ENCODE measurements at regions not wholly inside any gene's neighbourhood (a gene's known extent, or its start where the extent isn't known, plus 50 kb on each side); places are given as distances from the start of the nearest gene placed in this dataset.

DNA sequence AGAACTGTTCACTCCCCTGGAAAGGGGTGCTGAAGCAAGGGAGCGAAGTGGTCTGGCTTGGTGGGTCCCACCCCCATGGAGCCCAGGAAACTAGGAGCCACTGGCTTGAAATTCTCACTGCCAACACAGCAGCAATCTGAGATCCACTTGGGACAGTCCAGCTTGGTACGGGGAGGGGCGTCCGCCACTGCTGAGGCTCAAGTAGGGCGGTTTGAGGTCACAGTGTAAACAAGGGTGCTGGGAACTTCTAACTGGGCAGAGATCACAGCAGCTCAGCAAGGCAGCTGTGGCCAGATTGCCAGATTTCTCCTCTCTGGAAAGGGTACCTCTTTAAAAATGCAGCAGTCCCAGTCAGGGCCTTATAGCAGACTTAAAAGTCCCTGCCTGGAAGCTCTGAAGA is 53.9 kb upstream of the GALNTL6 start:
- DNase-seq: no peak

DNA sequence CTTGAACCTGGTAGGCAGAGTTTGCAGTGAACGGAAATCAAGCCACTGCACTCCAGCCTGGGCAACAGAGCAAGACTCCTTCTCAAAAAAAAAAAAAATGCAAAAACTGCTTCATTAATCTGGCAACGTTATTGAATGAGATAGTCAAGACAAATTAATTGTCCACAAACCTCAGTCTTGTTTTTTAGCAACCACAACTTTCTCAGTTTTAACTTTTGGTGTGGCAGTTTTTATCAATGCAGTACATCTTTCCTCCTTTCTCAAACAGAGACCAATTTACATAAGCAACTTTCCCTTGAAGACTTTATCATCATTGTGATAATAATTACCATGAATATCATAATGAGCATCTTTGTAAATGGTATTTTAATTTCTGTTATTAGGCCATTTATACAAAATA is 61.7 kb upstream of the GALNTL6 start:
- DNase-seq: no peak

DNA sequence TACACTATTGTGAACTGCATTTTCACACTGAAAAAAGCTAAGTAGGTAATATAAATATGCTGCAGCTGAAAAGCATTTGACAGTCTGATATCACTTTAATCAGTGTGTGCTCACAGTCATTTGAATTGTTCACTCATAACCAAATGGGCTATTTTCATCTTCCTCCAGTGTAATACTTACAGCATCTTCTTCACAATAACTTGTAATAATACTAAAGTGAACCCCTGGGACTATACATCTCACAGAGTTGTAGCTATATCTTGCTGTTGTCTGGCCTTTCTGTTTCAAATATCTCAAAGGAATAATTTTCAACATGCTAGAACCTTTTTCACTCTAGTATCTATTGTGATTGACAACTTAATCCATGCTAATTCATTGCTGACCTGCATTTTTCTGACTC is 66.8 kb upstream of the GALNTL6 start:
- no peak for DNase-seq

DNA sequence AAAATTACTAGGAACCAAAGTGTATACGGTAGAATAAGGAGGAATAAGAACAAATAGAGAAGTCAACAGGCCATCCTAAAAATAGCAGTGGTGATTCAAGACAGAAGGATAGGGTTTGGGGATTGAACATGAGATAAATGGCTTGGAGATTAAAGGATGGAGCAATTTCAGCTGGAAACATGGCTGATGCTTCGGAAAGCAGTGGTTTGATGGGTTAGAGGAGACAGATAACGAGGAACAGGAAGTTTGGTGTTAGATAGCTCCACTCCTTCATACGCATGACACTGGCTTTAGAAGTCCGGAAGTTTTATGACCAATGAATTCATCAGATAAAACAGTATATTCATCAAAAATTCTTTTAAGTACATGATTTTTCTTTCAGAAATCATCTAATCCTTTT is 70.8 kb upstream of the GALNTL6 start:
- DNase-seq: no peak

DNA sequence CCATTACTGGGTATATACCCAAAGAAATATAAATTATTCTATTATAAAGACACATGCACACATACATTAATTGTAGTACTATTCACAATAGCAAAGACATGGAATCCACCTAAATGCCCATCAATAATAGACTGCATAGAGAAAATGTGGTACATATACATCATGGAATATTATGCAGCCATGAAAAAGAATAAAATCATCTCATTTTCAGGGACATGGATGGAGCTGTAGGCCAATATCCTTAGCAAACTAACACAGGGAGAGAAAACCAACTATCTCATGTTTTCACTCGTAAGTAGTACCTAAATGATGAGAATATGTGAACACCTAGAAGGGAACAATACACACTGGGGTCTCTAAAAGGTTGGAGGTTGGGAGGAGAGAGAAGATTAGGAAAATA is 86.0 kb upstream of the GALNTL6 start:
- no peak for DNase-seq

DNA sequence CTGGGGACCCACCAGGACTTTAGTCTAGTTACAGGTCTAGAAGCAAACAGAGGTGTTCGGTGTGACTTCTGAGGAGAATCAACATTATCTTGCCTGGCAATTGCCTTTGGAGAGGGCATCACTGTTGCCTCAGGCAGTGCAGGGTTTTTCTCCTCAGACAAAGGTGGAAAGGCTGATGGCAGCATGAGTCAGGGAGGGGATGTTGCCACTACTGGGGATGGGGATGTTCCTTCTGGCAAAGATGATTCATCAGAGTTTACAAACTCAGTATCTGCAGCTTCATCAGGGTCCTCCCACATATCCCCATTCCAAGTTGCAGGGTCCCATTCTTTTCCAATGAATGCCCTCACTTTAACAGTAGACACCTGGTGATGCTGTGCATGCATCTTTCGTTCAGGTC is 91.3 kb upstream of the GALNTL6 start:
- DNase-seq: no peak

DNA sequence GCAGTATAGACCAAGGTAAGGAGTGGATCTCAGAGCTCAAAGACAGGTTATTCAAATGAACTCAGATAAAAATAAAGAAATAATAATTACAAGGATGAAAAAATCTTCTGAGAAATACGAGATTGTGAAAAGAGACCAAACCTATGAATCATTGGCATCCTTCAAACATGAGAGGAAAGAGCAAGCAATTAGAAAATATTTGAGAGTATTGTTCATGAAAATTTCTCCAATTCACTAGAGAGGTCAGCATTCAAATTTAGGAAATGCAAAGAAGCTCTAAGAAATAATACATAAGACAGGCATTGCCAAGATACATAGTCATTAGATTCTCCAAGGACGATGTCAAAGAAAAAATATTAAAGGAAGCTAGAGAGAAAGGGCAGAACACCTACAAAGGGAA is 93.5 kb upstream of the GALNTL6 start:
- no peak for DNase-seq

DNA sequence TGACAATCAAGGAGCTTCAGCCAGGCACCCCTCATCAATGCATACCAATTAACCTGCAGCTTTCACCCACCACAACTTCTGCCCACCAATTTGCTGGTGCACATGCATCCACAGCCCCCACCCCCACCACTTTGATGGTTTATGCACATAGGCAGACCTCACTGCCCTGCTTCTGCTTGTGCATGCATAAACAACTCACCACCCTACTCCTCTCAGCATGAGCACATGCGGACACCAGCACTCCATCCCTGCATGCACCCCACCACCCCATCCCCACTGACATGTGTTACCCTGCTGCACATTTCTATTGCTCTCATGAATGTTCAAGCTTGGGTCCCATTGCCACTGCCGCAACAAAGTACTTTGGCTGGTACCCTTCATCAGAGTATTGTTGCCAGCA is 94.5 kb upstream of the GALNTL6 start:
- DNase-seq: no peak

DNA sequence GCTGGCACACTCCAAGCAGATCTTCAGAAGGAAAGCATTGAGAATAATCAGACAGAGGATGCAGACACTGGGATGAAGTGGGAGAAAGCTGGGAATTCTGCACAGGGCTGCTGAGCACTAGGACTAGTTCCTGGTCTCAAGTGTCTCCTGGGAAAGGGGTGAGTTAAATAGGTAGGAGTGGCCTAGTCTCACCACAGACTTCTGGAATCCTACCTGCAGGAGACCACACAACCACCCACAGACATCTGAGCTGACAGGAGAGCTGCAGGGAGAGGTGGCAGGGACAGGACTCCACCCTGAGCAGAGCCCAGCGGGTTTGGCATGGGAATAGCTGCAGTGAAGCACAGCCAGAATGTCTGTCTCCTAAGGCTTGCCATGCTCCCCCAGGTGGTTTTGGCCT is 95.1 kb upstream of the GALNTL6 start:
- DNase-seq: no peak

DNA sequence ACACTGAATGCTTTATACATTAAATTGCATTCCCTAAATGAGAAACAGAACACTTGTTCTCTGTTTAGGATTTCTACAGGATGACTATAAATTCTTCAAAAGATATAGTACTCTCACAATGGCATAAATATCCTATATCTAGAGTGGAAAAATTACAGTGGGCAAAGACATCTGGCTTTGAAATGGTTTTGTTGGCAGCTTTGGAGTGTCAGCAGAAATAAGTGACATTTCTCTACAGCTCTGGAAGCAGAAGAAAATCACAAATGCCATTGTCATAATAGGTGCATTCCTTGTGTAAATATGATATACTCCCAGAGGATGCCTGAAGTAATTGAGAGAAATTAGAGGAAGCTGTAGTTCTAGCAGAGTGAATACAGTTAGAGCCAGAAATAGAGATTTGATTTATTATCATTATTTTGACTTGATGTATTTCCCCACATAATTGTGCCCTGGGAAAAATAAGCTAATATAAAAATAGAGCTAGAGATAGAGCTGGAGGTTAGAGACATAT is 95.9 kb upstream of the GALNTL6 start:
- DNase-seq: no peak

DNA sequence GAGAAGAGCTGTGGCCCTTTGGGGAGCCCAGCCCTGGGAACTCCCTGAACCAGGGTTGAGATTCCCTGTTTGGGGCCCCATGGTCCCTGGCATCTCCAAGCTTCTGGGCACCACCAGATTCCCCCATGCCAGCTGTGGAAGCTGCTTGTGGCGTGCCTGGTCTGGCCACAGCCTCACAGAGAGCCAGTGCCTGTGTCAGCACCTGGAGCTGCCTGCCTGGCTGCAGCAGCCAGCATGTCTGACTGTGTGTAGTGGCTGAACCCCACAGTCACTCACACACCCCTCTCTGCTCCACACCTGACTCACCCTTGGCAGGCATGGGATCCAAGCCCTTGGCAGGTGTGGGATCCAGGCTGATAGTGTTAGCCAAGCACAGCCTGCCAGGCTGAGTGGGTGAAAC is 97.2 kb upstream of the GALNTL6 start:
- no peak for DNase-seq

DNA sequence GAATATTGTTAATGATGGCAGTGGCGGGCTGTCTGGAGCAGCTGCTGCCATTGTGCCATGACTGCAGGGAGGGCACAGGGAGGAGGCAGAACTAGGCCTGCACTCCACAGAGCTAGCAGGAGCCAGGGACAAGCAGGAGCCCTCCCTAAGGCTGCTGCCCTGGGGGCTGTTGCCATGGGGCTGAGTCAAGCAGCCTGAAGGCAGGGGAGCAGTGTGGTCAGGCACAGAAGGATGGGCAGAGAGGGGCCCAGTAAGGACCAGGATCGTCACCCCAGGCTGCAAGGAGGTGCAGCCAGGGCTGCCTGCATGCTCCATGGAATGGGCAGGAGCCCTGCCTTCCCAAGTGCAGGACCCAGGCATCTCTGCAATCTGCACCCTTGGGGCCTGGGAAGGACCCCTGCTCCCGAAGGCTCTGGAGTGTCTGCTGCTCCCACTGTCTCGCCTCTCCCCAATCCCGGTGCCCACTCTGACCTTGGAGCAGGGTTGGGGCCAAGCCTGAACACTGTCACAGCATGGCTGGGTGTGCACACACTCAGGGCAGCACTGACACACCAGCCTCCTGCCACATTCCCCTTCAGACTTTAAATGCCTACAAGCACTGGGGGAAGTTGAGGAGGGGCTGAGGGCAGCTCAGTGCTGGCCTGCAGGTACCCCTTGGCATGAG is 98.3 kb upstream of the GALNTL6 start:
- DNase-seq: no peak

DNA sequence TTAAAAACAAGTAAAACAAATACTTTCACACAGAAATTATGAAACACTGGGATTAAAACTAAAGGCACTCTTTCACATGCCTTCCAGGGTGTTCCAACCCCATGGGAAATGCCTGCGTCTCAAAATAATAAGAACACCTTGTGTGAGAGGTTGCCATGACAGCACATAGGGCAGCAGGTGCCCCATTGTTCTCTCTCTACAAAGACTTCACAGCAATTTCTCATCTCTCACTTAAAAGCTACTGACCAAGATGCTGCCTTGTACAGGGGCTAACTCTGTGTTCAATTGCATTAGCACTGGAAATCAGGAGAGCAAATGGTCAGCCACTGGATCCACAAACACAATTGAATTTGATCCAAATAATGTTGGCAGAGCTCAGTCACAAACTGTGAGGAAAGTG is 102.5 kb upstream of the GALNTL6 start:
- DNase-seq: peak; percentile 39

DNA sequence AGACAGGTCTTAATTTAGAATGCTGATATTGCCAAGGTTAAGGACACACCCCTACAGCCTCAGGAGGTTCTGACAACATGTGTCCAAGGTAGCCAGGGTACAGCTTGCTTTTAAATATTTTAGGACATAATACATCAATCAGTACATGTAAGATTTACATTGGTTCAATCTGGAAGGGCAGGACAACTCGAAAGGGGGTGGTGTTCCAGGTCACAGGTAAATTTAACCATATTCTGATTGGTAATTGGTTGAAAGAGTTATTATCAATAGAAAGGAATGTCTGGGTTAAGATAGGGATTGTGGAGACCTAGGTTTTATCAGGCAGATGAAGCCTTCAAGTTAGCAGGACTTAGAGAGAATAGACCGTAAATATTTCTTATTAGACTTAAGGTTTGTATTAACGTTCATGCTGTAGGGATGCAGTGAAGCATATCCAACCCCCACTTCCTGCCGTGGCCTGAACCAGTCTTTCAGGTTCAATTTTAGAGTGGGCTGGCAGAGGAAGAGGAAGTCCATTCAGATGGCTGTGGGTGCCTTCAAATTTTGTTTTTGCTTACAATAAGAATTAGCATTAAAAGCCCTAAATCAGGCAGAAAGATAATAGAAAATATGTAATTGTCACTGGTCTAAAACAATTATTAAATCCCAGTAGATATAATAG is 136.5 kb upstream of the GALNTL6 start:
- DNase-seq: no peak

DNA sequence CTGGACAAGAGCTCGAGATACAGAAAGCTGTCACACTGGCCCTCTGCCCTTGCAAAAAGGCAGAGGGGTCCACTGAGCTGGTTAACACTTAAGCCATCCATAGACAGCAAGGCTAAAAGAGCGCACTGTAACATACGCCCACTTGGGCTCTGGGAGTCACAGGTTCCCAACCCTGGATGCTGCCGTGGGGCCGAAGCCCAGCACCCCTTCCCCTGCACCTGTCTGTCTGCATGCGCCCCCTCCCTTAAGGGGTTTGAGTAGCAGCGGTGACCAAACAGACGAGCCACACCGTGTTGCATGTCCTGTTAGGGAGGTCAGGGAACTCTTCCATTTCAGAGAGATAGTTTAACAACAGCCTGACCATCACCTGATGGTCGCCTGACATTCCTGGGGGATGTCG is 138.4 kb upstream of the GALNTL6 start:
- no peak for DNase-seq

DNA sequence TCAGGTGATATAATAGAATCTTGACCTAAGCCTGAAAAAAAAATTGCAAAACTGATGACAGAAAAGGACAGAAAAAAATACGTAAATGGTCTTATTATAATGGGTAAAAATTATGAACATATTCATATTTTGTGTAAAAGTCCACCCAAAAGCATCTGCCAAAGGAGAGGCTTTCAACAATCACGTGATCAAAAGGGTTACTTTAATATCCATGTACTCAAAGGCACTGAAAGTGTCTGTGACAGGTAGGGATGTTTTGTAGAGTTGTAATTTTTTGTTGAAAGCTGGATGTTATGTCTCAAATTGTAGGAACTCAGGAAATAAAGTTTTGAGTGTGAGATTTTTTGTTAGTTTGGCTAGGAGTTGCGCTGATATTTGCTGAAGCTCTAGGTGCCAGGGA is 144.8 kb upstream of the GALNTL6 start:
- DNase-seq: no peak

DNA sequence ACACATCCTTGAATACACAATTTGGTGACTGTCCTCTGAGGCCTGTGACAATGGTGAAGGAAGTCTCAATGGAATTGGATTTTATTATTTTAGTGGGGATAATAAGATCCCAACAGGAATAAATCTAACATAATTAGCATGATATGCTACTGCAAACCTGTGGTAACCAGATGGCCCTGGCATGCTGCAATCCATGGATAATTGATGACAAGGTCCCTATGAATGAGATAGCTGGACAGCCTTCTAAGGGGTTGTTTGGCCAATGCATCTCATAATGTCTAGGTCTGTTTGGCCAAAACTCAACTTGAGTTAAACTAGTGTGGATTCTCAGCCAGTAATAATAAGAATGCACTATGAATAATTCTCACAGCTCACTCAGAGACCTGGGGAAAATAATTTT is 145.3 kb upstream of the GALNTL6 start:
- no peak for DNase-seq

DNA sequence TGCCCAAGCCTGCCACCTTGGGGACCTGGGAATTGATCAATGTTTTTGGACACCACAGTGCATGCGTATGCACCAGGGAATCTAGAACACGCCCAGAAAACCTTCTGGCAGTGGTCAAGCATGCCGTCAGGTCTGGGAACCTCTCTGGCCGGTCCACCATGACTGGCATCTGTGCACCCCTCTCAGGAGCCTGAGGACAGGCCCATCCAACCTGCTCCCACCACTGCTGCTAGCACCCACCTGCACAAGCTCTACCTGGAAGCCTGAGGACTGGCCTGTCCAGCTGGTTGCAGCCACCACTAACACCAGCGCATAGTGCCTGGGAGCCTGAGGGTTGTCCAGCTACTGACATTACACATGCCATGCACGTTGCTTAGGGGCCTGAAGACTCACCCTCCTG is 162.1 kb upstream of the GALNTL6 start:
- no peak for DNase-seq

DNA sequence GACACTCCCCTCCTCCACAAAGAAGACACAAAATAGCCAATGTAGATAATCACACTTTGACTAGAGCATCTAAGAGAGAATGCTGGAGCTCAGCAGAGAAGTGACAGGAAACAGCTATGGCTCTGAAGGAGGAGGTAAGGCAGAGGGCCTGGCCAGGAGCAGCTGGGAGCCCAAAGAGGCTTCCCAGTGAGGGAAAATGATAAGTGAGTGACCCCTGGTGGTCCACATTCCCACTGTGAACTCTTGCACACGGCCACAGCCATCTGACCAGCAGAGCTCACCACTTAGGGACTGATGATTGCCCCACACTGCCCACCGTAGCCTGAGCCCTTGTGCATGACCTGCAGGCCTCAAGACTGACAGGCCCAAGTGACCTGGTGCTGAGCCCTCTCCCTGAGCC is 162.7 kb upstream of the GALNTL6 start:
- DNase-seq: no peak

DNA sequence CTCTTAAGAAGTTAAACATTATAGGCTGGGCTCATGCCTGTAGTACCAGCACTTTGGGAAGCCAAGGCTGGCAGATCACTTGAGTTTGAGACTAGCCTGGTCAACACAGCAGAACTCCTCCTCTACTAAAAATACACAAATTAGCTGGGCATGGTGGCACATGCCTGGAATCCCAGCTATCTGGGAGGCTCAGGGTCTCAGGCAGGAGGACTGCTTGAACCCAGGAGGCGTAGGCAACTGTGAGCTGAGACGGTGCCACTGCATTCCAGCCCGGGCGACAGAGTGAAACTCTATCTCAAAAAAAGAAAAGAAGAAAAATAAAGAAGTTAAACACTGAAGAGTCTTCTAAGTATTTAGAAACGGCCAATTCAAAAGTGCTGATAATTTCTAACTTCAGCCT is 164.3 kb upstream of the GALNTL6 start:
- DNase-seq: no peak

DNA sequence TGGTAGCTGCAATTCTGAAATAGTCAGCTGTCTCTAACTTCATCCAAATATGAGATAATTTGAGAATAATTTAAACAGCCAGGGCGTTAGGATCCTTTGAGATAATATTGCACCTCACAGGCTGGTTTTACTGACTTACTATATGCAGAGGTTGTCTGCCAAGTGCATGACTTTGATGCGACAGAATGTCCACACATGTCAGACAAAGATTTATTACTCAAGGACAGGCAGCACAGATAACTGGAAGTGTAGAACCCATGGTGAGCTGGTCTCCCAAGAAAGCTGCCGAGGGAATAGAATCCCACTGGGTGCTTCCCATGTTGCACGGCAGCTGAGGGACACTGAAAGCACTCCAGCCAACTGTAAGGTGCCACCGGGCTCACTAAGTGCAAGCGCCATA is 166.2 kb upstream of the GALNTL6 start:
- no peak for DNase-seq

DNA sequence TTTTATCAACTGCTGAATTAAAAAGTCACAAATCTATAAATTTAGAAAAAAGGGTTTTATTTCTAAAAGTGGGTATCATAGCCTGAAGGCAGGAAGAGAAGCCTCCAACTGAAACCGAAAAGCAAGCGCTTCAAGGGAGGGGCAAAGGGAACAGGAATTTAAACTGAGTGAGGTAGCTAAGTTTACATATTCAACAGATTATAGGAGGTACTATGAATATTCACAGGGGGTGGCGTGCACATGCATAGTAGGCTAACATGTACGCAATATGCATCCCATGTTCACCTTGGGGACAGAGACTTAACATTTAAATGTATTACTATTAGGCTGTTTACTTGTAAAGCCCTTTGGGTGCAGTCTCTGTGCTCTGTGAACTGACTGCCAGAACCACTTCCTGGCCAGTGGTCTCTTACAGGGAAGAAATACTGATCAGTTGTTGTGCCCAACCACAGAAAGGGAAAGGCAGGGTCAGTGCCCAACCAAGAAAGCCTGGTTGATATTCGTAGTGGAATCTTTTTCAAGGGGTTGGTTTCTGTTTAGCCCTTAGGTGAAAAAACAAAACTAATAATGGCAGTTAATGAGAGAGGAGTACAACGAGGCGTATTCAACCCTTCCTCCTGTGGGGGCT is 168.7 kb upstream of the GALNTL6 start:
- no peak for DNase-seq

DNA sequence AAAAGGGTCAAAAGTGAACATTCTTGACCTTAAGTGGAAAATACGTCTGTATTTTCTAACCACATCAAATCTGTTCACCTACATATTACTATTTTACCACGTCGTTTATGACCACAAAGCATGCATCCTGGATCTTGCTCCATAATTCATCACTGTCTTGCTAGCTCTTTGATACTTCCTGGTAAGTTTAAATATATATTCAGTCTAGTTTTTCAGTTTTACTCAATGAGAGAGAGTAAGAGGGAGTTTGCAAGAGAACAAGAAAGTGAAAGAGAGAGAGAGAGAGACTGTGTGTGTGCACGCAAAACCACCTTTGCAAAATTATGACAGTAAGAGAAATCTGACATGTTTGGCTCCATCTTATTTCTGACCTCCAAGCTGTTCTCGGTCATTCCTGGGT is 173.7 kb upstream of the GALNTL6 start:
- no peak for DNase-seq

DNA sequence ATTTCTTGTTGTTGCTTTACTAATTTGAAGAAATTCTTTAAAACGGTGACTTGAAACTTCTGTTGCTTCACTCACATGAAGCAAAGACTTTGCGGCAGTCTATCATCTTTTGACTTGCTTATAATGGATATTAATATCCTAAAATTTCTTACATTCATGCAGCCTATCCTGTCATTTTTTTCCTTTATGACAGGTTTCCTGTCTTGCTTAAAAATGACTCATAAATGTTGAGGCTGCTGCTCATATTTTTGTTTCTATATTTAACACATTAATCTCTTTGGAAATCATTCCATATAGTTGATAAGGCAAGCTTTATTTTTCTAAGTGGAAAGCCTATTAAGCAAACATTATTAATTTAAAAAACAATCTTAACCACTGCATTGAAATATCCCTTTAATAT is 176.6 kb upstream of the GALNTL6 start:
- DNase-seq: no peak

DNA sequence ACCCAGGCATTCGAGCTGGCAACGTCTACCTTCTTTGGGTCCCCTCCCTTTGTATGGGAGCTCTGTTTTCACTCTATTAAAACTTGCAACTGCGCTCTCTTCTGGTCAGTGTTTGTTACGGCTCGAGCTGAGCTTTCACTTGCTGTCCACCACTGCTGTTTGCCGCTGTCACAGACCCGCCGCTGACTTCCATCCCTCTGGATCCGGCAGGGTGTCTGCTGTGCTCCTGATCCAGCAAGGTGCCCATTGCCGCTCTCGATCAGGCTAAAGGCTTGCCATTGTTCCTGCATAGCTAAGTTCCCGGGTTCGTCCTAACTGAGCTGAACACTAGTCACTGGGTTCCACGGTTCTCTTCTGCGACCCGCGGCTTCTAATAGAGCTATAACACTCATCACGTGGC is 183.5 kb upstream of the GALNTL6 start:
- no peak for DNase-seq

All from NCI-H345 (cell line).